Mesenchymal stem cell (in vitro differentiated cells and primary cell): ENCODE measurements at regions not wholly inside any gene's neighbourhood (a gene's known extent, or its start where the extent isn't known, plus 50 kb on each side); places are given as distances from the start of the nearest gene placed in this dataset.

ENCODE experiments used
- DNase-seq: peaks from one replicate; pipeline ENCODE4 v3.0.0-alpha.2; 2013
- H2AFZ ChIP-seq: one replicate; pipeline ENCODE4 v1.6.1; 2013; ENCODE audit warnings: low read depth, mild to moderate bottlenecking, control low read depth, inconsistent platforms, low read length, moderate library complexity
- H2AK5ac ChIP-seq: 2 replicates; pipeline ENCODE4 v1.6.1; 2013; ENCODE audit warnings: low read length, moderate library complexity, mild to moderate bottlenecking, inconsistent platforms; ENCODE audit not compliant: severe bottlenecking
- H2BK120ac ChIP-seq: one replicate; pipeline ENCODE4 v1.6.1; 2013; ENCODE audit warnings: low read depth, mild to moderate bottlenecking, inconsistent platforms, low read length, moderate library complexity
- H2BK12ac ChIP-seq, 2 experiments: one replicate each; pipeline ENCODE4 v1.6.1; 2013; ENCODE audit warnings: inconsistent platforms in 2 of 2, low read length in 2 of 2, mild to moderate bottlenecking in 2 of 2, moderate library complexity in 2 of 2, control low read depth in 1 of 2
- H2BK15ac ChIP-seq: one replicate; pipeline ENCODE4 v1.6.1; 2013; ENCODE audit warnings: mild to moderate bottlenecking, low read depth, inconsistent platforms; ENCODE audit not compliant: poor library complexity, severe bottlenecking
- H2BK5ac ChIP-seq: 2 replicates; pipeline ENCODE4 v1.6.1; 2013; ENCODE audit warnings: low read depth, mild to moderate bottlenecking, low read length, control low read depth, inconsistent platforms; ENCODE audit not compliant: poor library complexity, severe bottlenecking
- H3K14ac ChIP-seq, 2 experiments: one replicate each; pipeline ENCODE4 v1.6.1; 2013; ENCODE audit warnings: inconsistent platforms in 2 of 2, low read length in 2 of 2, control low read depth in 1 of 2, mild to moderate bottlenecking in 1 of 2, moderate library complexity in 1 of 2
- H3K18ac ChIP-seq, 2 experiments: one replicate each; pipeline ENCODE4 v1.6.1; 2013; ENCODE audit warnings: inconsistent platforms in 2 of 2, low read length in 2 of 2, control low read depth in 1 of 2, low read depth in 1 of 2, mild to moderate bottlenecking in 1 of 2
- H3K23ac ChIP-seq, 2 experiments: one replicate each; pipeline ENCODE4 v1.6.1; 2013; ENCODE audit warnings: inconsistent platforms in 2 of 2, low read length in 2 of 2, mild to moderate bottlenecking in 2 of 2, moderate library complexity in 2 of 2, control low read depth in 1 of 2
- H3K27ac ChIP-seq: 2 replicates; pipeline ENCODE4 v1.5.1; 2013; ENCODE audit warnings: mild to moderate bottlenecking, moderate library complexity, low read length, control low read depth, inconsistent platforms; ENCODE audit not compliant: poor library complexity, severe bottlenecking
- H3K27me3 ChIP-seq, 2 experiments: 2 replicates each; pipeline versions ENCODE4 v1.6.1 to v1.7.0; 2013; ENCODE audit warnings: low read length in 2 of 2, mild to moderate bottlenecking in 2 of 2, moderate library complexity in 2 of 2, control low read depth in 1 of 2, inconsistent platforms in 1 of 2; ENCODE audit not compliant: control insufficient read depth in 1 of 2, insufficient read depth in 1 of 2
- H3K36me3 ChIP-seq, 2 experiments: 2 replicates each; pipeline versions ENCODE4 v1.6.1 to v1.7.0; 2013; ENCODE audit warnings: low read length in 2 of 2, control low read depth in 1 of 2, inconsistent platforms in 1 of 2, low read depth in 1 of 2, mild to moderate bottlenecking in 1 of 2; ENCODE audit not compliant: insufficient read depth in 2 of 2, control insufficient read depth in 1 of 2
- H3K4ac ChIP-seq, 2 experiments: one replicate each; pipeline ENCODE4 v1.6.1; 2013; ENCODE audit warnings: inconsistent platforms in 2 of 2, low read length in 2 of 2, mild to moderate bottlenecking in 2 of 2, moderate library complexity in 2 of 2, control low read depth in 1 of 2, low read depth in 1 of 2
- H3K4me1 ChIP-seq: 2 replicates; pipeline ENCODE4 v1.6.1; 2013; ENCODE audit warnings: low read depth, low read length, control low read depth; ENCODE audit not compliant: control insufficient read depth, insufficient read depth
- H3K4me2 ChIP-seq: 2 replicates; pipeline ENCODE4 v1.6.1; 2013; ENCODE audit warnings: low read length, mild to moderate bottlenecking, inconsistent platforms; ENCODE audit not compliant: poor library complexity, severe bottlenecking
- H3K4me3 ChIP-seq, 2 experiments: 2 replicates each; pipeline versions ENCODE4 v1.5.1 to v1.7.0; 2013; ENCODE audit warnings: low read length in 2 of 2, mild to moderate bottlenecking in 2 of 2, control low read depth in 1 of 2, low read depth in 1 of 2; ENCODE audit not compliant: insufficient read depth in 1 of 2
- H3K79me1 ChIP-seq: replicated peaks from 2 replicates; pipeline ENCODE4 v1.6.1; 2013; ENCODE audit warnings: mild to moderate bottlenecking, control low read depth, low read length, inconsistent platforms; ENCODE audit not compliant: poor library complexity, severe bottlenecking
- H3K9ac ChIP-seq: 2 replicates; pipeline ENCODE4 v1.7.0; 2013; ENCODE audit warnings: mild to moderate bottlenecking, low read length, moderate library complexity
- H3K9me3 ChIP-seq: 2 replicates; pipeline ENCODE4 v1.7.0; 2013; ENCODE audit warnings: mild to moderate bottlenecking, low read length; ENCODE audit not compliant: control insufficient read depth
- H4K8ac ChIP-seq: one replicate; pipeline ENCODE4 v1.6.1; 2013; ENCODE audit warnings: inconsistent platforms, mild to moderate bottlenecking, low read length, moderate library complexity
- H4K91ac ChIP-seq: one replicate; pipeline ENCODE4 v1.6.1; 2013; ENCODE audit warnings: mild to moderate bottlenecking, low read length, inconsistent platforms
- WGBS: methylation state at CpG from one replicate; pipeline ENCODE4 v1.1.7; 2013; ENCODE audit warnings: mixed read lengths; 5-methylcytosine and 5-hydroxymethylcytosine counted together

DNA sequence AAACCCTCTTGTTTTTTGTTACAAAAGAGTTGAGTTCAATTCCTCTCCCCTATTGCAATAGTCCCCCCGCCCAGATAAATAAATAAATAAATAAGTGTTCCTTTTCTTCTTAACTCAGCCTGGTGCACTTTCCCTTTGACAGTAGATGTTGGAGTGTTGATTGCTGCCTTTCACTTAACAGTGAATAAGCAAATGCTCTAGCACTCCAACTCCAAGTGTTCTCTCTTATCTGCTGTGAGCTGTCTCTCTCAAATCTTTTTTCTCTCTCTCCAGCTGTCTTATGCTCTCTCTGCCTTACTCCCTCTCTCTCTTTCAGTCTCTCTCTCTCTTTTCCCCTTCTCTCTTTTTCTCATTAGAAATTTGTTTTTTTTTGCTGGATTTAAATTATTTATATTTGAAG, 216.7 kb downstream of the TMX3 start:
- H2BK15ac ChIP-seq = no peak overlapping the region

DNA sequence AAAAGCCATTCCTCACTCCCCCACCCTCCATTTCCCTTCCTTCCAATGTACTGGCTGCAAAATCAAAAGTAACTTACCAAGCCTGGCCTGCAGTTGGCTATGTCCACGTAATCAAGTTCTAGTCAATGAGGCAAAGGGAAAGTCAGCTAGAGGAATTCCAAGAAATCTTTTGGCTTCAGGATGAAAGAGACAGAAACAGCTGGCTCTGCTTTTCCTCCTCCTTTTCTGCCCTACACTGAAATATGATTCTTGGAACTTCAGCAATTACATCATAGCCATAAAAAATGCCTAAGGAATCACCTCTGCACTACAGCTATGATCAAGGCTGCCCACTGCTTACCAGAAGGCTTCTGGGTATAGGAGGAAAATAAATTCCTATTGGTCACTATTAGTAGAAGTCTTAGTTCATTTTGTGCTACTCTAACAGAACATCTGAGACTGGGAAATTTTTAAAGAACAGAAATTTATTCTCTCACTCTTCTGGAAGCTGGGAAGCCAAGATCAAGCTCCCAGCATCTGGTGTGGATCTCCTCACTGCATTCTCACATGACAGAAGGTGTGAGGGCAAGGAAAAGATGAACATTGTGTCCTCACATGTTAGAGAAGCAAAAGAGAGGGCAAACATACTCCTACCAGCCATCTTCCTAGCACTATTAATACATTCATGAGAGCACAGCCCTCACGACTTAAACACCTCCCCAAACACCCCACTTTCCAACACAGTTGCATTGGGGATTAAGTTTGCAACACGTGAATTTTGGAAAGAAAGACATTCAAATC, 219.9 kb downstream of the TMX3 start:
- H3K27me3 ChIP-seq = no peaks in the 10 kb centered on the region
- peak overlapping the region; percentile 82 for H3K27ac ChIP-seq
- H3K9me3 ChIP-seq = no peaks in the 10 kb centered on the region
- no peak overlapping the region for H3K23ac ChIP-seq
- H2BK5ac ChIP-seq = no peak overlapping the region
- peak; percentile 91 for DNase-seq
- H3K9ac ChIP-seq = peak overlapping the region; percentile 13
- peak overlapping the region; percentile 43 for H2AK5ac ChIP-seq
- no peaks in the 10 kb centered on the region for H3K36me3 ChIP-seq
- WGBS = 56% methylated on average over 1 of the region's 3 CpGs
- H2BK15ac ChIP-seq = no peak overlapping the region
- H3K4me1 ChIP-seq = no peaks in the 10 kb centered on the region
- H2BK120ac ChIP-seq = no peak overlapping the region
- no peak overlapping the region for H4K91ac ChIP-seq
- H3K4ac ChIP-seq = no peak overlapping the region
- peak overlapping the region in 1 of 2 experiments; percentile 38 for H2BK12ac ChIP-seq
- H2AFZ ChIP-seq = no peak overlapping the region
- H3K4me3 ChIP-seq = no peak overlapping the region
- H3K18ac ChIP-seq = peak overlapping the region; percentile 49 to 66
- H4K8ac ChIP-seq = no peak overlapping the region
- no peak overlapping the region for H3K14ac ChIP-seq
- H3K79me1 ChIP-seq = no peaks in the 10 kb centered on the region
- H3K4me2 ChIP-seq = no peak overlapping the region

More for the DNA sequence above, 216.7 kb downstream of the TMX3 start:
- Histone ChIP-seq H4K8ac (no peak overlapping the region), H2BK5ac (no peak overlapping the region), H3K18ac (no peak overlapping the region), H3K9ac (no peak overlapping the region), H3K23ac (no peak overlapping the region), H3K79me1 (no peaks in the 10 kb centered on the region), H2AFZ (no peak overlapping the region), H3K27ac (no peak overlapping the region), H3K36me3 (no peaks in the 10 kb centered on the region), H3K4ac (no peak overlapping the region), H3K27me3 (no peaks in the 10 kb centered on the region), H2AK5ac (no peak overlapping the region), H2BK12ac (no peak overlapping the region), H3K14ac (no peak overlapping the region), H3K9me3 (no peaks in the 10 kb centered on the region), H3K4me1 (no peaks in the 10 kb centered on the region), H3K4me3 (no peak overlapping the region), H2BK120ac (no peak overlapping the region), H3K4me2 (no peak overlapping the region), H4K91ac (no peak overlapping the region)
- 100% methylated on average over 1 of the region's 1 CpG for WGBS
- DNase-seq = peak; percentile 10

- Histone ChIP-seq H3K9me3 (no peaks in the 10 kb centered on the region), H3K14ac (no peak overlapping the region), H4K8ac (no peak overlapping the region), H2AK5ac (no peak overlapping the region), H3K4me2 (no peak overlapping the region), H3K4ac (no peak overlapping the region), H2BK120ac (no peak overlapping the region), H2BK15ac (no peak overlapping the region), H3K18ac (no peak overlapping the region), H3K27me3 (no peaks in the 10 kb centered on the region), H3K4me1 (peaks cover 5% of the 10 kb centered on the region), H2AFZ (peak overlapping the region; percentile 77), H3K27ac (no peak overlapping the region), H4K91ac (no peak overlapping the region), H3K23ac (no peak overlapping the region), H2BK12ac (peak overlapping the region in 1 of 2 experiments; percentile 24), H3K79me1 (no peaks in the 10 kb centered on the region), H2BK5ac (no peak overlapping the region), H3K9ac (no peak overlapping the region), H3K4me3 (no peak overlapping the region), H3K36me3 (no peaks in the 10 kb centered on the region)
- DNase-seq = no peak
- WGBS = 45% methylated on average over 6 of the region's 6 CpGs
These were observed 225.7 kb downstream of the TMX3 start for GRCh38 chr18:68489013-68489792.

DNA sequence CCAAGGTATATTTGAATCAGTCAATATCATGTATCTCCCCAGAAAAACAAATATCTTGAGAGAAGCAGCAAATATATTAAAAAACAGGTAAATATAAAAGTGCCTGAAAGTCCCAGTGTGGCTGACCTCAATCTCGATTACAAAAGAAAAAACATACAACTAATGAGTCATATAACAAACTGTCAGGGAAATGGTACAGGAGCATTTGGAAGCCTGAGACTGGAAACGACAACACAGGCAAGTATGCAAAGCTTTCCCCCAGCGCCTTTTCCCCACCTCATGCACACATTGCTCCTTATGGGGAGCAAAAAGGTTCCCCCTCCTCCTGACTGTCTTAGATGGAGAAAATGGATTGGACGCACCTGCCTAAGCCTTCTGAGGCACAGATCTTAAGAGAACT, 230.7 kb downstream of the TMX3 start:
- Histone ChIP-seq H3K23ac (no peak overlapping the region), H3K27me3 (no peaks in the 10 kb centered on the region), H2AK5ac (no peak overlapping the region), H3K14ac (no peak overlapping the region), H3K4ac (no peak overlapping the region), H4K91ac (no peak overlapping the region), H3K9ac (no peak overlapping the region), H3K36me3 (no peaks in the 10 kb centered on the region), H4K8ac (no peak overlapping the region), H2BK5ac (no peak overlapping the region), H2BK12ac (no peak overlapping the region), H3K18ac (no peak overlapping the region), H3K79me1 (no peaks in the 10 kb centered on the region), H3K27ac (no peak overlapping the region), H3K4me1 (peaks cover 5% of the 10 kb centered on the region), H2BK120ac (no peak overlapping the region), H3K4me2 (no peak overlapping the region), H3K4me3 (no peak overlapping the region), H3K9me3 (no peaks in the 10 kb centered on the region), H2BK15ac (no peak overlapping the region), H2AFZ (no peak overlapping the region)
- 52% methylated on average over 4 of the region's 4 CpGs for WGBS
- peak; percentile 47 for DNase-seq
